ENCODE measurements at regions not wholly inside any gene's neighbourhood (a gene's known extent, or its start where the extent isn't known, plus 50 kb on each side); places are given as distances from the start of the nearest gene placed in this dataset.
"Not testable (repeated sequence)": the region's sequence is repeated elsewhere in the genome, so short reads cannot be mapped to it uniquely, and the experiment has no call there.

DNA sequence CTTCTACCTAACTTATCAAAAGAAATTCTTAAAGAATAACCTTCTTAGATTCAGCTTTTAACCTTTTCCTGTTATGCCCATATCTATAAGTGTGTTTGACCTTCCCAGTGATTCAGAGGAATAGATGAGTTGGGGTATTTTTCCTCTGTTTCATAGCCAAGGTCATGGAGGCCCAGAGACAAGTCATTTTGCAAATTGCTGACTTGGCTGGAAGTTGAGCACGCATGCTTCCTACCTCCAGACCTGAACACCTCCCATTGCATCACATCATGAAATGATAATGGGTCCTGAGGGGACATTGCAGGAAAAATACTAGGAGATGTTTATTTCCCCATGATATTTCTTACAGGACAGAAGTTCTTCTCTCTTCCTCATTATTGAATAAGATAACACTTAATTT is 158.6 kb upstream of the LMCD1 start:
- intact Hi-C loops (cut with micrococcal nuclease) = no loop called here

DNA sequence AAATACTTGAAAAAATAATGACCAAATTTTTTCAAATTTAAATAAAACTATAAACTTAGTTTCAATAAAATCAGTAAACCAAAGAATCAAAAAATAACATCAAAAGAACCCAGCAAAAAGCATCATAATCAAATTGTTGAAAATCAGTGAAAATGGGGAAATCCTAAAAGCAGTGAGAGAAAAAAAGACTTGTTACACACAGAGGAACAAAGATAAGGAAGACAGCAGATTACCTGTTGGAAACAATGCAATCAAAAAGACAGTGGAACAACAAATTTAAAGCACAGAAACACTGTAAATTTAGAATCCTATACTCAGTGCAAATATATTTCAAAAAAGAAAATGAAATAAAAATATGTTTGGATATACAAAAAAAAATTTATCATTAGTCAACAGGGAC is 156.2 kb upstream of the LMCD1 start:
- intact Hi-C loops (cut with micrococcal nuclease) = no loop called here

DNA sequence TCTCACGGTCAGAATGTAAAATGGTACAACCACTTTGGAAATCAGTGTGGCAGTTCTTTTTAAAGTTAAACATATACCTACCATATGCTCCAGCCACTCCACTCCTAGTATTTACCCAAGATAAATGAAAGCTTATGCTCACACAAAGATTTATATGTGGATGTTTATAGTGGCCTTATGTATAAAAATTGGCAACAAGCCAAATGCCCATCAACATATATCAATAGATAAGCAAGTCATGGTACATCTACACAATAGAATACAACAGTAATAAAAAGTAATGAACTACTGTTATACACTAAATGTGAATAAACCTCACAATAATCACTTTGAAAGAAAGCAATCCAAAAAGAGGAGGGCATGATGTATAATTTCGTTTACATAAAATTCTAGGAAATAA is 153.5 kb upstream of the LMCD1 start:
- intact Hi-C loops (cut with micrococcal nuclease) = no loop called here

GRCh38 chr3:8352475-8352874 is 149.1 kb upstream of the LMCD1 start:
- intact Hi-C loops (cut with micrococcal nuclease) = no loop called here

DNA sequence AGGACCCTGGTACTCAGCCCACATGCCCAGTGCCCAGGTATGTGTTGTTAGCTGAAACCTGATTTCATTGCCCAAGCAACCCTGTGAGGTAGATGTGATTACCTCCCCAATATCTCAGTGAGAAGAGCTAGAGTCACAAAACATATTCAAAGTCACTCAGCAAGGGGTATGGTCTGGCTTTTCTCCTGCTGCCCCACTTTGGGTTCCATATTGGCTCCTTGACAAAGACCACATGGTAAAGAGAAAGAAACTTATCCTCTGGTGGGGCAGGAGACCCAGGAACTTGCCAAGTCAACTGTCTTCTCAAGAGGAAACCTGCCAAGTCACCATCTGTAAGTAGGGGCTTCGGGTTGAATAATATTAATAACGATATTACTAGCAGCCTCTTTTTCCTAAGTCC is 148.3 kb upstream of the LMCD1 start:
- intact Hi-C loops (cut with micrococcal nuclease) = no loop called here

GRCh38 chr3:8355346-8355745 is 146.3 kb upstream of the LMCD1 start:
- intact Hi-C loops (cut with micrococcal nuclease) = no loop called here

DNA sequence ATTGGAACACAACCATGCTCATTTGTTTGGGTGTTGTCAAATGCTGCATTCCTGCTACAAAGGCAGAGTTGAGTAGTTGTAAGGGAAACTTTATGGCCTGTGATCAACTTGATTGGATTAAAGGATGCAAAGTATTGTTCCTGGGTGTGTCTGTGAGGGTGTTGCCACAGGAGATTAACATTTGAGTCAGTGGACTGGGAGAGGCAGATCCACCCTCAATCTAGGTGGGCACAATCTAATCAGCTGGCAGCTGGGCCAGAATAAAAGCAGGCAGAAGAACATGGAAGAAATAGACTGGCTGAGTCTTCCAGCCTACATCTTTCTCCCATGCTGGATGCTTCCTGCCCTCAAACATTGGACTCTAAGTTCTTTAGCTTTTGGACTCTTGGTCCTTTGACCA is 145.6 kb upstream of the LMCD1 start:
- intact Hi-C loops (cut with micrococcal nuclease) = not testable (repeated sequence)

DNA sequence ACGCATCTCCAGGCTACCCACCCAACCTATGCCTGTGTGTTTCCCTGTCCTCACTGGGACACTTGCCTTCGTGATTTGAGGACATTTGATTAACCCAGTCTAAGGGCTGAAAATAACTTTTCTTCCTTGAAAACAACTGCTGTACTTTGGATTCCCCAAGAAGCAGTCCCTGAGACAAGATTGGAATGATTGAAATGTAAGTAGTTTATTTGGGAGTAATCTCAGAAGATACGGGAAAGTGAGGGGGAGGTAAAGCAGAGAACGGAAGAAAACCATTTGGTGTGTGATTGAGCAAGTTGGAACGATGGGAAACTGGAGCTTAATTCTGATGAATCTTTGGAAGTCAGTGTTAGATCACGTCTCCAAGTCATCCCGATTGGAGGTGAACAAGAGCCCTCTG is 143.8 kb upstream of the LMCD1 start:
- intact Hi-C loops (cut with micrococcal nuclease) = no loop called here

DNA sequence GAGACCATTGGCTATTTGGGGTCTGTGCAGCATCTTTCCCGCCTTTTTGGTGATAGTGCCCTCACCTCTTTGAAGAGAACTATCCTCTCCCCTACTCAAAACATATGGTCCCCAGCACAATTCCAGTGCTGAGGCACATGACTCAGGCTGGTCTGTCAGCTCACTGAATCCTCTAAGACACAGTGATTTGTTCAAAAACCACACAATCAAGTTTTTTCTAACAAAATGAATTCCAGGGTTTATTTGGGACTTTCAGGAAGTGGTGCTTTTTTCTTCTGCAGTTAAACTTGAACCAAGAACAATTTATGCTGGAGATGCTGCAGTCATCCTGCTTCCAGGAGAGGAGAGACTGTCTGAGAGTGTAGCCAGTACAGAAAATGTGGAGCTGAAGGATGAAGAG is 142.5 kb upstream of the LMCD1 start:
- intact Hi-C loops (cut with micrococcal nuclease) = no loop called here

GRCh38 chr3:8363200-8363599 is 138.4 kb upstream of the LMCD1 start:
- intact Hi-C loops (cut with micrococcal nuclease) = no loop called here

- intact Hi-C loops (cut with micrococcal nuclease) = no loop called here
These were observed 136.1 kb upstream of the LMCD1 start for GRCh38 chr3:8365541-8365940.

DNA sequence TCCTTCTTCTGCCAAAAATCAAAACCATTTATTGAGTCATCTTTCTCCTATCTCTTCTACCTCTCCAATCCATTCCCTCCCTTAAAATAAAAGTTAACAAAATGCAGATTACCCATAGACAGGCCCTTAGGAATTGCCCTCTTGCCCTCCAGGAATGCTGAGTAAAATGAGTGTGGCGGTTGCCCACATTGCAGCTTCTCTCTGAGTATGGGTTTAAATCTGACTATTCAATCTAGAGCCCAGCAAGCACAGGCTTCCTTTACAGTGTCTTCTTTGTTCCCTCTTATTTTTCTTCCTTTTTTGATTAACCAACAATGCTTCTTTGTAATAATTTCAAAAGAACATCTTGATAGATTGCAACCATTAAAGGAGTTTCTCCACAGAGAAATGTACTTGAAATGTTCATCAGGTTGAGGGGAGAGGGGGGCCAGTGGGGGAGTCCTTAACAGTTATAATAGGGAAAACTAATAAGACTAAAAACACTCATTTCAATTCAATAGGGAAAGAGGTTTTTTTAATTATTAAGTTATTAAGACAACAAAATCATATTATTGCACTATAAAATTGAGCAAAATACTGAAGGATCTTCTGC is 135.3 kb upstream of the LMCD1 start:
- intact Hi-C loops (cut with micrococcal nuclease) = no loop called here

GRCh38 chr3:8368598-8368997 is 133.0 kb upstream of the LMCD1 start:
- intact Hi-C loops (cut with micrococcal nuclease) = no loop called here

- intact Hi-C loops (cut with micrococcal nuclease) = no loop called here
These were observed 132.0 kb upstream of the LMCD1 start for GRCh38 chr3:8369638-8370037.

- intact Hi-C loops (cut with micrococcal nuclease) = no loop called here
These were observed 130.5 kb upstream of the LMCD1 start for GRCh38 chr3:8371085-8371551.

GRCh38 chr3:8371960-8372463 is 129.6 kb upstream of the LMCD1 start:
- intact Hi-C loops (cut with micrococcal nuclease) = no loop called here

GRCh38 chr3:8380904-8381704 is 120.5 kb upstream of the LMCD1 start:
- intact Hi-C loops (cut with micrococcal nuclease) = no loop called here

DNA sequence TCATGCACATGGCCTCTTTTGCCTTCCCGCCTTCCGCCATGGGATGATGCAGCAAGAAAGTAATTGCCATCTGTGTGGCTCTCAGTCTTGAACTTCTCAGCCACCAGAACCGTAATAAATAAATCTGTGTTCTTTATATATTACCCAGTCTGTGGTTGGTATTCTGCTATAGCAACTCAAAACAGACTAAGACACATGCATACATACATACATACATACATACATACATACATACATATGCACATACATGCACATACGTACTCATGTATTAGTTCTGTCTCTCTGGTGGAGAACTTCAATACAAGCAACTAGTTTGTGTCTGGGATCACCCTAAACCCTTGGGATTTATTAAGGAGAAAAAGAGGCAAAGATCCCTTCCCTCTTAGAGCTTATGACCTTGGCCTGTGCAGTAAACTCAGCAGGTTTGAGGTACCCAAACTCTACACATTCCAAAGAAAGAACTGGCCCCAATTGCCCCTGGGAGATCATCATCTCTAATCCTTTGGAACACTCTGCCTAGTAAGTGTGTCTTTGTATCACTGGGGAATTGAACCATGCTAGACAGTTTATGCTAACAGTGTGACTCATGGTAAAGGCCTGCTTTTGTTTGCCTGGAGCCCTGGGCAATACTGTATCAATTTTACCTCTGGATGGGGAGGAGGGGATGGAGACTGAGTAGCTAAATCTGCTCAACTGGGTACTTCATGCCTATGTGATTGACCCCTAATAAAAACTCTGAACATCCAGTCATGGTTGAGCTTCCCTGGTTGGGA is 115.6 kb upstream of the LMCD1 start:
- intact Hi-C loops (cut with micrococcal nuclease) = no loop called here

- intact Hi-C loops (cut with micrococcal nuclease) = no loop called here
These were observed 114.1 kb upstream of the LMCD1 start for GRCh38 chr3:8387571-8387970.

DNA sequence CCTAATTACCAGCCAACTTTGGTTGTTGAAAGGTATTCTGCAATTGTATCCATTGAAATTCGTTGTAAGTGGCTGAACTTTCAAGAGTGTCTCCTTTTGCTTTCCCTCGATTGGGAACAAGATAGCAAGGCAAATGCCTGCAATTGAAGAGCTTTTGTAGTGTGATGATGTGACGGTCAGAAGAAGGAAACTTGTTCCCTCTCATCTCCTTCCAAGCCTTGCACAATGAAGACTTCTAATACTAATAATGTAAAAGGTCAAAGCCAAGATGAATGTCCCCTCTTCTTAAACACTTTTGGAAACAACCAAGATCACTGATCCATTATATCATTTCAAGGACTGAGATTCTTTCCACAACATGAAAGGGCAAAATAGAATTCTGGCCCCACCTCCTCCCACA is 101.9 kb upstream of the LMCD1 start:
- intact Hi-C loops (cut with micrococcal nuclease) = no loop called here

DNA sequence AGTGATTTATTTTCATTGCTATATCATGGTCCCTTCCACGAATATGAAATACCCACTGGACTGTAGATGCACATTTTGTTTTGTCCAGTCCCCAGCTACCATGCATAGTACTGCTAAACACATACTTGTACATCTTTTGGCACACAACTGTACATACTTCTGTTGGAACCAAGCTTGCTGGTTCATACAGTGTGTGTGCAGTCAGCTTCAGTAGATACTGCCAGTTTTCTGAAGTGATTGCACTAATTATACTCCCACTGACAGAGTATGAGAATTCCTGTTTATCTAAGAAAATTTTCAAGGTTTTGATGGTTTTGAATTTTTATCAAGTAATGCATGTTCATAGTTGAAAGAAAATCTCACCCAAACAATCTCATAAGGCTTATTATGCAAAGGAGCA is 100.7 kb upstream of the LMCD1 start:
- intact Hi-C loops (cut with micrococcal nuclease) = no loop called here

GRCh38 chr3:8403996-8404395 is 97.6 kb upstream of the LMCD1 start:
- intact Hi-C loops (cut with micrococcal nuclease) = no loop called here
